Neural crest cell (in vitro differentiated cells): ENCODE measurements at regions not wholly inside any gene's neighbourhood (a gene's known extent, or its start where the extent isn't known, plus 50 kb on each side); places are given as distances from the start of the nearest gene placed in this dataset.

Experiments used
- DNase-seq: peaks from one replicate; pipeline ENCODE4 v3.0.0; 2021; ENCODE audit warnings: low read depth, mixed read lengths, low spot score
- H3K27ac Mint-ChIP-seq: one replicate; pipeline ENCODE4 v1.8.0; 2021; ENCODE audit warnings: mild to moderate bottlenecking, mixed read lengths; ENCODE audit not compliant: unreplicated experiment
- H3K27me3 Mint-ChIP-seq: 2 replicates; pipeline ENCODE4 v1.8.0; 2021; ENCODE audit warnings: low read depth, mild to moderate bottlenecking, mixed read lengths
- H3K36me3 Mint-ChIP-seq: 2 replicates; pipeline ENCODE4 v1.8.0; 2021; ENCODE audit warnings: low read depth, mild to moderate bottlenecking, mixed read lengths
- H3K4me1 Mint-ChIP-seq: 2 replicates; pipeline ENCODE4 v1.8.0; 2021; ENCODE audit warnings: mixed read lengths
- H3K4me3 Mint-ChIP-seq: one replicate; pipeline ENCODE4 v1.8.0; 2021; ENCODE audit warnings: mild to moderate bottlenecking, mixed read lengths
- H3K9me3 Mint-ChIP-seq: 2 replicates; pipeline ENCODE4 v1.8.0; 2021; ENCODE audit warnings: mixed read lengths
- CTCF ChIP-seq: fragments of 200-600 bp; sonication (generic); conservative IDR thresholded peaks from 2 replicates; pipeline ENCODE4 v1.5.0; 2021; ENCODE audit warnings: antibody characterized with exemption, mild to moderate bottlenecking

GRCh38 chr1:67958472-67958871 is 92.0 kb downstream of the DIRAS3 start:
- no peak for DNase-seq
- TF ChIP-seq CTCF, result no peak
- no peak overlapping the region for H3K4me3 Mint-ChIP-seq
- H3K9me3 Mint-ChIP-seq, result peaks cover 3% of the 10 kb centered on the region
- no peak overlapping the region for H3K27ac Mint-ChIP-seq
- H3K27me3 Mint-ChIP-seq, result no peaks in the 10 kb centered on the region
- no peaks in the 10 kb centered on the region for H3K36me3 Mint-ChIP-seq
- H3K4me1 Mint-ChIP-seq, result no peaks in the 10 kb centered on the region

- Mint-ChIP-seq H3K4me1 (no peaks in the 10 kb centered on the region), H3K9me3 (peaks cover 3% of the 10 kb centered on the region), H3K27ac (no peak overlapping the region), H3K27me3 (no peaks in the 10 kb centered on the region), H3K4me3 (no peak overlapping the region), H3K36me3 (no peaks in the 10 kb centered on the region)
- DNase-seq, result no peak
- TF ChIP-seq CTCF, result no peak
Observed at GRCh38 chr1:67957066-67957465, 93.4 kb downstream of the DIRAS3 start.

- no peak overlapping the region for H3K27ac Mint-ChIP-seq
- no peaks in the 10 kb centered on the region for H3K4me1 Mint-ChIP-seq
- H3K4me3 Mint-ChIP-seq, result no peak overlapping the region
- no peak for DNase-seq
- H3K36me3 Mint-ChIP-seq, result no peaks in the 10 kb centered on the region
- TF ChIP-seq CTCF, result no peak
- H3K27me3 Mint-ChIP-seq, result no peaks in the 10 kb centered on the region
- H3K9me3 Mint-ChIP-seq, result peaks cover 3% of the 10 kb centered on the region
Observed at GRCh38 chr1:67956116-67956515, 94.3 kb downstream of the DIRAS3 start.

- H3K9me3 Mint-ChIP-seq, result peaks cover 3% of the 10 kb centered on the region
- no peak for DNase-seq
- no peak for TF ChIP-seq CTCF
- no peak overlapping the region for H3K4me3 Mint-ChIP-seq
- H3K36me3 Mint-ChIP-seq, result no peaks in the 10 kb centered on the region
- H3K27me3 Mint-ChIP-seq, result no peaks in the 10 kb centered on the region
- no peaks in the 10 kb centered on the region for H3K4me1 Mint-ChIP-seq
- H3K27ac Mint-ChIP-seq, result no peak overlapping the region
Observed at GRCh38 chr1:67955591-67955990, 94.8 kb downstream of the DIRAS3 start.

GRCh38 chr1:67953301-67953700 is 97.1 kb downstream of the DIRAS3 start:
- Mint-ChIP-seq H3K4me3 (no peak overlapping the region), H3K9me3 (peaks cover 3% of the 10 kb centered on the region), H3K27me3 (no peaks in the 10 kb centered on the region), H3K4me1 (no peaks in the 10 kb centered on the region), H3K36me3 (no peaks in the 10 kb centered on the region), H3K27ac (no peak overlapping the region)
- TF ChIP-seq CTCF, result no peak
- DNase-seq, result no peak

- H3K36me3 Mint-ChIP-seq, result no peaks in the 10 kb centered on the region
- H3K9me3 Mint-ChIP-seq, result peaks cover 3% of the 10 kb centered on the region
- no peak for TF ChIP-seq CTCF
- no peaks in the 10 kb centered on the region for H3K27me3 Mint-ChIP-seq
- no peak for DNase-seq
- H3K27ac Mint-ChIP-seq, result no peak overlapping the region
- H3K4me3 Mint-ChIP-seq, result no peak overlapping the region
- H3K4me1 Mint-ChIP-seq, result no peaks in the 10 kb centered on the region
Observed at GRCh38 chr1:67952071-67952470, 98.4 kb downstream of the DIRAS3 start.
